ENCODE measurements at regions not wholly inside any gene's neighbourhood (a gene's known extent, or its start where the extent isn't known, plus 50 kb on each side); places are given as distances from the start of the nearest gene placed in this dataset.
"Not testable (repeated sequence)": the region's sequence is repeated elsewhere in the genome, so short reads cannot be mapped to it uniquely, and the experiment has no call there.

DNA sequence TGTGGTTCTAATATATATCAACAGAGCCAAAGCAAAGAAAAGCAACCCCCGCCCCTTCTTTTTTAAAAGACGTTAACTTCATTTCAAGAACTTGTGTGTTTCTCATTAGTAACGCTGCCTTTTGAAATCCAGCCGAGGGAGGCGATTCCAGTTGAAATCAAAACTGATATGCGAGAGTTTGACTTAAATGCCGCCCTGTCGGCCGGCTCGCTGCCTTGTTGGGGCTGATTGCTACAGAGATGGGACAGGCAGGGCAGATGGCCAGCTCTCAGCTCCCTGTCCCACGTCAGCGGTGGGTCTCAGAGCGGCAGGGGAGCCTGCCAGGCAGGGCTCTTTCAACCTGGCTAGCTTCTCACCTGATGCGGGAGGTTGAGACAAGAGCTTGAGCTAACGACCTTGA lies 51.9 kb upstream of the ALX4 start:
- DNase-seq (ENCODE audit: extremely low spot score) = no peak
- 56% methylated on average over 15 of the region's 15 CpGs for WGBS
- H3K4me1 ChIP-seq (ENCODE audit: insufficient read depth) = no peaks in the 10 kb centered on the region
- H3K36me3 ChIP-seq (ENCODE audit: insufficient read depth) = no peaks in the 10 kb centered on the region
- no peak overlapping the region for H3K27ac ChIP-seq (ENCODE audit: low read depth)
- H3K4me3 ChIP-seq (ENCODE audit: low read depth, low read length) = no peak overlapping the region

DNA sequence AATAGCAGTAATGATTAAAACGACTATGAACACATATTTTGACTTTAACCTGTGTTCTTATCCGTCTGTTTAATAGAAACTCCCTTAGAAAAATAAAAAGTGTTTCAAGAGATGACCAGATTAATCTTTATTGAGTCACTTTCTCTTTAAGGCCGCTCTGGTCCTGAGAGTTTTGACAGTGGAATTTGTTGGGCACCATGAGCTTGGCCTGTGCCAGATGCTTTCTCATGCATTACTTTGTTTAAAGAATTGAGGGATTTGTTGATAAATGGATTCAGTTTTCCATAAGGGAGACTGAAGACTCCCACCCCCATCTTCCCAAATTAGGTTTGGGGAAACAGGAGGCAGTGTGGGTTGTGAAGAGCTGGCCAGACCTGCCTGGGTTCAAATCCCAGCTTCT lies 53.2 kb upstream of the ALX4 start:
- Histone ChIP-seq H3K4me3 (ENCODE audit: low read depth, low read length) (no peak overlapping the region), H3K4me1 (ENCODE audit: insufficient read depth) (no peaks in the 10 kb centered on the region), H3K27ac (ENCODE audit: low read depth) (no peak overlapping the region), H3K36me3 (ENCODE audit: insufficient read depth) (no peaks in the 10 kb centered on the region)
- DNase-seq (ENCODE audit: extremely low spot score) = no peak
- WGBS = 44% methylated on average over 3 of the region's 3 CpGs

DNA sequence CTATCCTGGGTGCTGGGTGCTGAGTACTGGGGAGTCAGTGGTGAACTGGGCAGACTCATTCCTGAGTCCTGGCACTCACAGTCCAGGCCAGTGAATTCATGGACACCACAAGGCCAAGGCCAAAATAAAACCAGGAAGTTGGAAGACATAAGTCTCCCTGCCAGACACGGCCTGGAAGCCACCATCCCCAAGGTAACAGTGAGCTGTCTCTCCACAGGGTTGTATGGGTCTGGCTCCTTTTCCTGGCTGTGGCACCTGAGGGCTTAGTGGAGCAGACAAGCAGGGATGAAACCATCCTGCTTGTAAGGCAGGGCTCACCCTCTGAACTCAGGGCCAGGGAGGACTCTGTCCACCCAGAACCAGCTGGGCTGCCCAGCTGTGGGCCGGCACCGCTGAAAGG lies 54.7 kb upstream of the ALX4 start:
- no peak for DNase-seq (ENCODE audit: extremely low spot score)
- no peaks in the 10 kb centered on the region for H3K36me3 ChIP-seq (ENCODE audit: insufficient read depth)
- H3K4me1 ChIP-seq (ENCODE audit: insufficient read depth) = no peaks in the 10 kb centered on the region
- 91% methylated on average over 3 of the region's 3 CpGs for WGBS
- no peak overlapping the region for H3K4me3 ChIP-seq (ENCODE audit: low read depth, low read length)
- H3K27ac ChIP-seq (ENCODE audit: low read depth) = no peak overlapping the region

DNA sequence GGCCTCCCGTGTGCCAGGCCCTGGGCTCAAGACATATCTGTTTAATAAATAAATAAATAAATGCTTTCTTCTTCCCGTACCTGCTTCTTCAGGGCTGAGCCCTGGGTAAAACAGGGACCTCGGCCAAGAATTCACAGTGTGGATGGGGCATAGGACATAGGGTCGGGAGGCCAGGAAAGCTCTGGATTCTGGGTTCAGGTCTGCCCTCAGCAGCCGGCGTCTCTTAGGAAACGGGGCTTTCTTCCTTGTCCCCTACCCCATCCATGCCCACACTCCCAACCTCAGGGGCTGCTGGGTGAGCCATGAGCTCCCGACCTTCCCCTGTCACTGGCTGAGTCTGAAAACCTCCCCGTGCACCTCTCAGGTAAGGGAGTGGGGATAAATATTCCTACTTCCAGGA lies 55.7 kb upstream of the ALX4 start:
- Histone ChIP-seq H3K4me1 (ENCODE audit: insufficient read depth) (no peaks in the 10 kb centered on the region), H3K36me3 (ENCODE audit: insufficient read depth) (no peaks in the 10 kb centered on the region), H3K27ac (ENCODE audit: low read depth) (no peak overlapping the region), H3K4me3 (ENCODE audit: low read depth, low read length) (no peak overlapping the region)
- no peak for DNase-seq (ENCODE audit: extremely low spot score)
- WGBS = 84% methylated on average over 9 of the region's 9 CpGs

DNA sequence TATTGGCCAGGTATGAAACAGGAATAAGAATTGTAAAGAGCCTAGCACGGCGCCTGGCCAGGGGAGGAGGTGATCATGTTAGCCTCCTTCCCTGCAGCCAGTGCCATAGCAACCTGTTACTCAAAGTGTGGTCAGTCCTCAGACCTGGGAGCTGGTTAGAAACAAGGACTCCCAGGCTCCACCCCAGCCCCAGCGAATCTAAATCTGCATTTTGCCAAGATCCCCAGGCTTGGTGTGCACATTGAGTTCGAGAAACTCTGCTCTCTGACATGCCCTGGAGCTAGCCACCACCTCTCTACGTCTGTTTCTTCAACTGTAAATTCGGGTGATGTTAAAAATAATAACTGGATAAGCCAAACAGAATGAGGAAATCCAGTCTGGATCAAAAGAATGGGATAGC lies 56.1 kb upstream of the ALX4 start:
- no peak for DNase-seq (ENCODE audit: extremely low spot score)
- no peak overlapping the region for H3K27ac ChIP-seq (ENCODE audit: low read depth)
- no peak overlapping the region for H3K4me3 ChIP-seq (ENCODE audit: low read depth, low read length)
- no peaks in the 10 kb centered on the region for H3K36me3 ChIP-seq (ENCODE audit: insufficient read depth)
- H3K4me1 ChIP-seq (ENCODE audit: insufficient read depth) = no peaks in the 10 kb centered on the region
- 66% methylated on average over 6 of the region's 6 CpGs for WGBS

DNA sequence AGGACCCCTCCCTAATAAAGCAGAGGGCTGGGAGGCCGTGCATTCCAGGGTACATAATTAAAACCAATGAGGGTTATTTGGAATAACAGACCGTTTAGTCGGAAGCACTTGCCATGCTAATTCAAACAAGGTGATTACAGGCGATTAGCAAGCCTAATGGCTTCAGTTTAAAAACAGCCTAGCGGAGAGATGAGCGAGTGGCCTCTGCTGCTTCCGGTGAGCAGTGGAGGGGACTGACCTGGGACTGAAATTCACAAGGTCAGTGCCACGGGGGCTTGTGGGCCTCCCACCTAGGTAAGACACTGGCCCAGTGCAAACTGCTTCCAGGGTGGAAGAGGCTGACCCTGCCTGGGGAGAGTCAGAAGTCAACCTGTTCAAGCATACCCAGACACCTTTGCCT lies 56.8 kb upstream of the ALX4 start:
- H3K36me3 ChIP-seq (ENCODE audit: insufficient read depth) = no peaks in the 10 kb centered on the region
- no peaks in the 10 kb centered on the region for H3K4me1 ChIP-seq (ENCODE audit: insufficient read depth)
- no peak overlapping the region for H3K4me3 ChIP-seq (ENCODE audit: low read depth, low read length)
- WGBS = 67% methylated on average over 8 of the region's 8 CpGs
- DNase-seq (ENCODE audit: extremely low spot score) = no peak
- no peak overlapping the region for H3K27ac ChIP-seq (ENCODE audit: low read depth)

DNA sequence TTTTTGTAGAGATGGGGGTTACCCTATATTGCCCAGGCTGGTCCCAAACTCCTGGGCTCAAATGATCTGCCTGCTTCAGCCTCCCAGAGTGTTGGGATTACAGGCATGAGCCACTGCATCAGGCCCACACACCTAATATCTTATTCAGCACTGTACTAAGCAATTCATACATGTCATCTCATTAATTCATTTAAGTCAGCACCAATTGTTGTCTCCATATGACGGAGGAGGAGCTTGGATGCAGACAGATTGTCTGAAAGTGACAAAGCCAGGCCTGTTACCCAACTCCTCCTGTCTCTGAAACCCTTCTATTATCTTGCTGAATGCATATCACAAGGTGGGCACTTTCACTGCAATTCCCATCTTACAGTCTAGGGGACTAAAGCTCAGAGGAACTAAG lies 57.5 kb upstream of the ALX4 start:
- no peak for DNase-seq (ENCODE audit: extremely low spot score)
- H3K4me3 ChIP-seq (ENCODE audit: low read depth, low read length) = no peak overlapping the region
- WGBS = 96% methylated on average over 1 of the region's 1 CpG
- H3K4me1 ChIP-seq (ENCODE audit: insufficient read depth) = no peaks in the 10 kb centered on the region
- no peak overlapping the region for H3K27ac ChIP-seq (ENCODE audit: low read depth)
- H3K36me3 ChIP-seq (ENCODE audit: insufficient read depth) = no peaks in the 10 kb centered on the region

DNA sequence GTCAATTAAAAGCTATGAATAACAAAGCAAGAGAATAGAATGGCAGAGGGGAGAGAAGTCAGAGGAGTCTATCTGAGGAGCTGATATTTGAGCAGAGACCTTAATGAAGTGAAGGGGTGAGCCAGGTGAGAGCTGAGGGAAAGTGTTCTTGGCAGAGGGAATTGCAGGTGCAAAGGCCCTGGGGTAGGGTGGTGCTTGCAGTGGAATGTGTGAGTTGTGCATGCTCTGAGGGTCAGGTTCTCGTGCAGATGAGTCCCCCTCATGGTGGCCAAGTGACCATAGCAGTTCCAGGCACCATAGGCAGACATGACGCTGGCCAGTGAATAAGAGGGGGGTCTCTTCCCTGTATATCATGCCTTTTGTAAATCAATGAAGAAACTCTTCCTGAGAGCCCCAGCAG lies 58.9 kb upstream of the ALX4 start:
- Histone ChIP-seq H3K36me3 (ENCODE audit: insufficient read depth) (no peaks in the 10 kb centered on the region), H3K4me3 (ENCODE audit: low read depth, low read length) (no peak overlapping the region), H3K27ac (ENCODE audit: low read depth) (no peak overlapping the region), H3K4me1 (ENCODE audit: insufficient read depth) (no peaks in the 10 kb centered on the region)
- WGBS = 78% methylated on average over 2 of the region's 2 CpGs
- DNase-seq (ENCODE audit: extremely low spot score) = no peak

DNA sequence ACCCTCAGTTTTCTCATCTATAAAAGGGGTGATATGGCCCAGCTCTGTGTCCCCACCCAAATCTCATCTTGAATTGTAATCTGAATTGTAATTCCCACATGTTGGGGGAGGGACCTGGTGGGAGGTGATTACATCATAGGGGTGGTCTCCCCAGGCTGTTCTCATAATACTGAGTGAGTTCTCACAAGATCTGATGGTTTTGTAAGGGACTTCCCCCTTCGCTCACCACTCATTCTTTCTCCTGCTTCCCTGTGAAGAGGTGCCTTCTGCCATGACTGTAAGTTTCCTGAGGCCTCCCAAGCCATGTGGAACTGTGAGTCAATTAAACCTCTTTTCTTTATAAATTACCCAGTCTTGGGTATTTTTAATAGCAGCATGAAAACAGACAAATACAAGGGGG lies 61.1 kb upstream of the ALX4 start:
- not testable (repeated sequence) for H3K4me3 ChIP-seq (ENCODE audit: low read depth, low read length); H3K27ac ChIP-seq (ENCODE audit: low read depth); H3K36me3 ChIP-seq (ENCODE audit: insufficient read depth); H3K4me1 ChIP-seq (ENCODE audit: insufficient read depth); DNase-seq (ENCODE audit: extremely low spot score)
- WGBS = 97% methylated on average over 1 of the region's 1 CpG

DNA sequence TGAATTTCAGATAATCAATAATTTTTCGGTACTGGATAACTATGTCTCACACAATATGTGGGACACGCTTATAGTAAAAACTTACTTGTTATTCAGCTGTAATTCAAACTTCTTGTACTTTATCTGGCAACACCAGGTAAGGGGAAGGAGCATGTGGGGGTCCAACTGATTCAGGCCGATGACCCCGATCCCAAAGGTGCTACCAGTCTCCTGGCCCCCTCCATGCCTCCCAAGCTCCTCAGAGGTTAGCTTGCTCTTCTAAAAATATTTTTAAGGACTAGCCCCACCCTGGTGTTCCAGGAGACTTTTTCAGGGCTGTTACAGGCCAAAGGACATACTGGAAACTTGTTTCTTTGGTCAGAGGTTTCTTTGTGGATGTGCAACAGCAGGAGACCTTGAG lies 61.8 kb upstream of the ALX4 start:
- no peak for DNase-seq (ENCODE audit: extremely low spot score)
- Histone ChIP-seq H3K4me1 (ENCODE audit: insufficient read depth) (no peaks in the 10 kb centered on the region), H3K27ac (ENCODE audit: low read depth) (no peak overlapping the region), H3K36me3 (ENCODE audit: insufficient read depth) (no peaks in the 10 kb centered on the region), H3K4me3 (ENCODE audit: low read depth, low read length) (no peak overlapping the region)
- 95% methylated on average over 4 of the region's 4 CpGs for WGBS

DNA sequence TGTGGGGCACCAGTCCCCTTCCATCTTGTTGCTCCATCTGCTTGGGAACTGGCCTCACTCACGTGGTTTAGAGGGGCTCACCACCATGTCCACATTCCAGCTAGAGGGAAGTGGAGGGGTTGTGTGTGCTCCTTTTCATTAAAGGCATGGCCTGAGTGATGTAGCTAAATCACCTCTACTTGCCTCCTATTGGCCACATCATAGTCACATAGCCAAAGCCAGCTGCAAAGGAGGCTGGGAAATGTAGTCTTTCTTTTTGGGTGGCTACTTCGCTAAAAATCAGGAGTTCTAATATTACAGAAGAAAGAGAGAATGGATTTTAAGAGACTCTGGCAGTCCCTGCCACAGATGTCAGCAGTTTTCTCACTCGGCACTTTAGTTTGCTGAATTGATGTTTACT lies 63.0 kb upstream of the ALX4 start:
- 56% methylated on average over 3 of the region's 3 CpGs for WGBS
- Histone ChIP-seq H3K36me3 (ENCODE audit: insufficient read depth) (no peaks in the 10 kb centered on the region), H3K27ac (ENCODE audit: low read depth) (no peak overlapping the region), H3K4me1 (ENCODE audit: insufficient read depth) (no peaks in the 10 kb centered on the region), H3K4me3 (ENCODE audit: low read depth, low read length) (no peak overlapping the region)
- DNase-seq (ENCODE audit: extremely low spot score) = no peak

DNA sequence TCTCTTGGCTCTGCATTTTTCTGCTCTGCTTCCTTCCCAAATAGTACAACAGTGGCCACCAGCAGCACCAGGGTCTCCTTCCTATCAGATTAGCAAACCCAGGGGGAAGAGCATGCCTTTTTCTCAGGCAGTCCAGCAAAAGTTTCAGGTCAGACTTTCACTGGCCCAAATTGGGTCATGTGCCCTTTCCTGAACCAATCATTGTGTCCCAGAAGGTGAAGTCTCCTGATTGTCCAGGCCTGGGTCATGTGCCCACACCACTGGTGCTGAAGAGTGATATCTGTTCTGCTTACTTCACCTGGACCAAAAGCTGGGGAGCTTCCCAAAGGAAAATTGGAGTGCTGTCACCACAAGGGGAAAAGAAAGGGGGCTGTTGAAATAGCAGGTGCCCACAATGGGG lies 64.1 kb upstream of the ALX4 start:
- Histone ChIP-seq H3K27ac (ENCODE audit: low read depth) (no peak overlapping the region), H3K4me1 (ENCODE audit: insufficient read depth) (no peaks in the 10 kb centered on the region), H3K36me3 (ENCODE audit: insufficient read depth) (no peaks in the 10 kb centered on the region), H3K4me3 (ENCODE audit: low read depth, low read length) (no peak overlapping the region)
- DNase-seq (ENCODE audit: extremely low spot score) = no peak

DNA sequence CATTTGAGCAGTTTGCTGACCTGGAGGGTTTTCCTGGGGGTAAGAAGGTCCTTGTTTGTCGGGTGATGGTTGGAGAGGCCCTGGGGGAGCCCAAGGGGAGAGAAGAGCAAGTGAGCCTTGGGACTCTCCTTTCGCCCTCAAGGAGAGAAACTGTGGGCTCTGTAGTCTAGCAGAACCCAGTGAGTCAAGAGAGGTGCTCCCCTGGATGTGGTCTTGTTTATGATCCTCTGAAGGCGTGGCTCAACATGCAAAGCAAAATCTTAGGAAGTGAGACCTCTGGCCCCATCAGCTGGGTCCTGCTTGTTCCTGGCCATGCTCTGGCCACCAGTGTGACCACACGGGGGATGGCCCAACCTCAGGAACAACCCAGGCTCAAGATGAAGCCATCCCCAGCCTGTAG lies 66.5 kb upstream of the ALX4 start:
- WGBS = 87% methylated on average over 4 of the region's 4 CpGs
- H3K4me1 ChIP-seq (ENCODE audit: insufficient read depth) = no peaks in the 10 kb centered on the region
- H3K36me3 ChIP-seq (ENCODE audit: insufficient read depth) = no peaks in the 10 kb centered on the region

DNA sequence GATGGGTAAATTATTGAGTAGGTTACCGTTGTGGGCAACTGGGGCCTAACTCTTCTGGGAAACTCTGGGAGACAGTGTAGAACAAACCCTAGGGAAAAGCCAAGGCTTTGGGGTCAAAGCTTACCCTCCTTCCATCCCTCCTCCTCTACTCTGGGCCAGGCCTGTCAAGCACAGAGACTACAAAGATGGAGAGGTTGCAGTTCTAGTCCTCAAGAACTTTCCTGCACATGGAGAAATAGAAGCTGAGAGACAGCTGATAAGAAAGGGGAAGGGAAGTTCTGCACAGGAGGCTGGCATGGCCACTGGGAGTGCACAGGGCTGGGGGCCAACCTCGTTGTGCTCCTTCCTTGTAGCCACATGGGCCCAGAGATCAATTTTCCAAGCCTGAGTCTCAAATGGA lies 67.2 kb upstream of the ALX4 start:
- no peak for DNase-seq (ENCODE audit: extremely low spot score)
- WGBS = 73% methylated on average over 2 of the region's 2 CpGs
- Histone ChIP-seq H3K27ac (ENCODE audit: low read depth) (no peak overlapping the region), H3K4me3 (ENCODE audit: low read depth, low read length) (no peak overlapping the region), H3K4me1 (ENCODE audit: insufficient read depth) (no peaks in the 10 kb centered on the region), H3K36me3 (ENCODE audit: insufficient read depth) (no peaks in the 10 kb centered on the region)

More for the DNA sequence above, 66.5 kb upstream of the ALX4 start:
- no peak overlapping the region for H3K27ac ChIP-seq (ENCODE audit: low read depth)
- no peak overlapping the region for H3K4me3 ChIP-seq (ENCODE audit: low read depth, low read length)
- no peak for DNase-seq (ENCODE audit: extremely low spot score)

DNA sequence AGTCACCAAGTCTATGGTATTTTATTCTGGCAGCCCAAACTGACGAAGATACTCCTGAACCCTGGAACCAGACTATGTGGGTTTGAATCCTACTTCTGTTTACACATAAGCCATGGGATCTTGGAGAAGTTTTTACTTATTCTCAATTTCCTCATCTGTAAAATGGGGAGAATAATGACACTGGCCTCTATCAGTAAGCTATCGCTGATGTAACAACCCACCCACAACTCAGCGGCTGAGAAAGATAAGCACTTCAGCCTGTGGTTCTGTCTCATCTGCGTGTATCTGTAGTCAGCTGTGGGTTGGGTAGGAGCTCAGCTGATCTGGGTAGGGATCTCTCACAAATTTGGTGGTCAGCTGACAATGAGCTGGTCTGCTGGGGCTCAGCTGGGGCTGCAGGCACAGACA lies 68.0 kb upstream of the ALX4 start:
- H3K27ac ChIP-seq (ENCODE audit: low read depth) = no peak overlapping the region
- DNase-seq (ENCODE audit: extremely low spot score) = no peak
- H3K36me3 ChIP-seq (ENCODE audit: insufficient read depth) = no peaks in the 10 kb centered on the region
- 90% methylated on average over 4 of the region's 4 CpGs for WGBS
- no peaks in the 10 kb centered on the region for H3K4me1 ChIP-seq (ENCODE audit: insufficient read depth)
- H3K4me3 ChIP-seq (ENCODE audit: low read depth, low read length) = no peak overlapping the region
